GM19351 (cell line): ENCODE measurements at regions not wholly inside any gene's neighbourhood (a gene's known extent, or its start where the extent isn't known, plus 50 kb on each side); places are given as distances from the start of the nearest gene placed in this dataset.

Experiments used
- ATAC-seq: cut with Tn5 transposase; IDR thresholded peaks from one replicate; pipeline ENCODE4 v1.9.1; 2021; ENCODE audit warnings: mild to moderate bottlenecking, moderate library complexity; ENCODE audit not compliant: unreplicated experiment

DNA sequence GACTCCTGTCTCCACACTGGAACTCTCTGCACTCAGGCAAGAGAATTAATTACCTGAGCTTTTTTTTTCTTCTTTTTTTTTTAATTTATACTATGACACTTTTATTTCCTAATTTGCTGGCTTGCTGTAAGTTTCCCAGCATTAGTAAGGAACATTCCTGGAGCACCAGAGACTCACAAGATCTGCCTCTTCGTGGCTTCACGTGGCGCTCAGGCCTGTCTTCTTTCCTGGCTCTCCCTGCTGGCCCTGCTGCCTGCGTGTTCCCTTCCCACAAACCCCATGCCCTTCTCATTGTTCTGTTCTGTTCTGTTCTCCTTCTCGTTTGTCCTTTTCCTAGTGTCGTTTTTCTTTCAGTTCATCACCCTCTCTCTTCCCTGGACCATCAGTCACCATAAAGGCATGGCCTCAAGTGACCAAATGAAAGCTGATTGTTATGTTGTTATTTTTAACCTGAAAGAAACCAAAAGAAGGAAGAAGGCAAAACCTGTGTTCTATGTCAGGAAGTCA lies 591.6 kb upstream of the PFKP start:
- no peak for ATAC-seq

DNA sequence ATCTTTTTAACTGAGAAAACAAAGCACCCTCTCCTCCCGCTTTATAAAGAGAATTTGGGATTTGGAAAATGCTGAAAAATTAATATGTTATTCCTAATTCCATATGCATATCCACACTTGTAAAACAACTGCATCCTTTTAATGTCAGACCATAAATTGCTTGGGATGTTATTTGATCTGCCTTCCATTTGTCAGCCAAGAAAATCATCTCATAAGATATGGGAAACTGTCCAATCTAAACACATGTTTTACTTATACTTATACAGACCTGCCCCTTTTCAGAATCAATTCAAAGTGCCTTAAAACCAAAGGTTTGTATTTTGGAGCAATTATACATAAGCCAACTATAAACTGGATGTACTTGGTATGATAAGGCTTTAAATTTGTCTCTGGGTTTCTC lies 595.5 kb upstream of the PFKP start:
- no peak for ATAC-seq

DNA sequence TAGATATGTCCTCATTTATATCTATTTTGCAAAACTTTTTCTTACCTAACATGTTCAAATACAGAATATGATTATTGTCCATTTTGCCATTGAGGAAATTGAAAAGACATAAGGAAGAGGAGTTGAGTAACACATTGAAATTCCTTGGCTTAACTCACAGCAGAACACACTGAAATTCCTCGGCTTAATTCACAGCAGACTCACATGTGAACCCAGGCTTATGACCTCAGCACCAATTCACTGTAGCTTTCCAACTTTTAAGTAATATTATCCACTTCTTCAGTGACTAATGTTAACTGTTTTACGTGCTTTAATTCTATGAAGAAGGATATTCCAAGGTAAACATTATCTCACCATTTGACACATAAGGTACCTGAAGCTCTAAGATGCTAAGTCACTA lies 597.5 kb upstream of the PFKP start:
- ATAC-seq = no peak

DNA sequence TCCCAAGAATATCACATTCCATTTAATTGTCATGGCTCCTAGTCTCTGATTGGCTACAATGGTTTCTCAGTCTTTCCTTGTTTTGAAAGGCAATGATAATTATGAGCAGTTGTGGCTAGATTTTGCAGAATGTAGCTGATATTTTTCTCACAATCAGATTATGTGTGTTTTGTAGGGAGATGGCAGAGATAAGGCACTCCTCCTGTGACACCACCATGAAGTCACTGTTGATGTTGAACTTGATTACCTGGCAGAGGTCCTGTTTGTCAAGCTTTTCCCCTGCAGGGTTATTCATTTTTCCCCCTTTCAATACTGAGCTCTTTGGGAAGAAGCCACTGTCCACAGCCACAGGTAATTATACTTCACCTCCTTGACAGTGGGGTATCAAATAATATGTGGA lies 602.9 kb upstream of the PFKP start:
- no peak for ATAC-seq

DNA sequence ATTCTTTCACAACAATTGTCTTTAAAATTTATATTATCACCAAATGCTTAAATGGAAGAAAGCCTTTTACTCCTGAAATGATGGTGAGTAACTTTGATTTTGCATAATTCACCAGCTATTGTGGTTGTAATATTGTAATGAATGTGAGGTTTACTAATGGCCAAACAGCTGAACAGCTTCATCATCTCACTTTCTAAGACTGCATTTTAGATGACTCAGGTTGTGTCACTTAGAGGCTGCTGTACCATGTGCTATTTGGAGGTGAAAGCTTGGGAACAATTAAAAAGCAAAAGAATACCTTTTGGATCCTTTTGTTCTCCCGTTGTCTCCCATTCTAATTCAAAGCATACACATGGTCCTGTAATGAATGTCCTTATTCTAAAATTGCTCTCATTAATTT lies 604.0 kb upstream of the PFKP start:
- no peak for ATAC-seq

DNA sequence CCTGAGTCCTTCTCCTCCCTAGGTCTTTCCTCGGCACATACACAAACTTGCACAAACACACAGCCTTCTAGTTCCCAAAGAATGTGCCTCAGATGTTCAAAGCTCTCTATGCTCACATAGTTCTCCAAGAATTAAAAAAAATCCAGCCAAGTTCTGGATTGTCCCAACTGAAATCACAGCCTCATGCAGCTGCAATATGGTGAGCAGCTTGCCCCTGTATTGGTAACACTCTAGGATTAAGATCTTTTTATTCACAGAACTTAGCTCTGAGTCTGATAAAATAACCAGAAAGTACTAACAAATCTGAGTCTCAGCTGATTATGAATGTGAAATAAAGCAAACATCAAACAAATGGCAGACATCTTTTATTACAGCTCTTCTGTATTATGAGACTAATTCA lies 604.8 kb upstream of the PFKP start:
- ATAC-seq = no peak

DNA sequence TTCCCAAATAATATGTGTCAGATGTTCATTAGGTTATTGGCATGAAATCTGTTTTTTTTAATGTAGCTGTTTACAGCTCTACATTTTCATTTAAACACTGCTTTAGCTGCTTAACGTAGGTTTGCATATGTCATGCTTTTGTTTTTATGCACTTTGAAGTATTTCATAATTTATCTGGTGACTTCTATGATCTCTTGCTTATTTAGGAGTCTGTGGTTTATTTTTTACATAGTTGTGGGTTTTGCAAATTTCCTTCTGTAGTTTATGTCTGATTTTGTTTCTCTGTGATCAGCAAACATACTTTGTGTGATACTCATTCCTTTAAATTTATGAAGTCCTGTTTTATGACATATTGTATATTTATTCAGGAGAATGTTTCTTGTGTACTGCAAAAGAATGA lies 606.5 kb upstream of the PFKP start:
- no peak for ATAC-seq

DNA sequence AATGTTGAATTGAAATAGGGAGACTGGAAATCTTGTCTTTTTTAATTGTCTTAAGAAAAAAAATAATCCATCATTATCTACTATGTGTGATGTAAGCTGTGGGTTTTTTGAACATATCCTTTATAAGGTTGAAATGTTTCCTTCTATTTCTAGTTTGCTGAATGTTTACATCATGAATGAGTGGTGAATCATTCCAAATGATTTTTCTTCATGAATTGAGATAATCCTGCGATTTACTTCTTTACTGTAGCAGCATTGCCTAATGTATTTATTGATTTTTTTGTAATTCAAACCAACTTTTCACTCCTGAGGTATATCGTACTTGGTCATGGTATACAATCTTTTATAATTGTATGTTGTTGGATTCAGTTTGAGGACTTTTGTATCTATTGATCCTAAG lies 607.6 kb upstream of the PFKP start:
- ATAC-seq = no peak

DNA sequence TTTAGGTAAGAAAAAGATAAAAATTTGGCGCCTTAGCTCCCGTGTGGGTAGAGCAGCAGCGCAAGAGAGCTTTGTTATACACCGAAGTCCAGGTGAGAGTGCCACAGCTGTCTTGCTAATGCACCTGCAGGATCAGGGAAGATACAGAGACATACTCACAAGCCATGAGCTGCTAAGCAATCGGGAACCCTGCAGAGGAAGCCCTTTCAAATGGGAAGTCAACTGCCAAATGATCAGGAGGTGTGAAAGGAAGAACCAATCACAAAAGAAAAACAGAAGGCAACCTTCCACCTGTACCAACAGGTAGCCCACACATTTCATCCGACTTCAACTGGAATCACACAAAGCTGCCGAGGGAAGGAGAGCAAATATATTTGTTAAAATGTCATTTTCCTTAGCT lies 610.5 kb upstream of the PFKP start:
- ATAC-seq = no peak

DNA sequence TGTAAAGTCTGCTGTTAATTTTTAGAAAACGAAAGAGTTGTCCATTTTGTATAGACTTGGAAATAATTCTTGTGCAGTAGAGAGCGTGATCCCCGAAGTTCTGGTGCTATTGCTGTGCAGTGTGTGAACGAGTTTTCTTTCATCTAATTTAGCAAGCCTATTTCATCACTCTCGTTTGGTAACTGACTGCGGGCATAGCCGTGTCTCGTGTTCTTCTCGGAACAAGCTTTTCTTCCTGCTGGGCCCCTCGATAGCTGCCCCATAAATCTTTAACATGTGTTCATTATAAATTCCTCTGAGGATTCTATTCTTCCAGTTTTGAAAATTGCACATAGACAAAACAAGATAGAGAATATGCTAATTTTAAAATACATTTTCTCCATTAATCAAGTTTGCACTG lies 622.0 kb upstream of the PFKP start:
- no peak for ATAC-seq

DNA sequence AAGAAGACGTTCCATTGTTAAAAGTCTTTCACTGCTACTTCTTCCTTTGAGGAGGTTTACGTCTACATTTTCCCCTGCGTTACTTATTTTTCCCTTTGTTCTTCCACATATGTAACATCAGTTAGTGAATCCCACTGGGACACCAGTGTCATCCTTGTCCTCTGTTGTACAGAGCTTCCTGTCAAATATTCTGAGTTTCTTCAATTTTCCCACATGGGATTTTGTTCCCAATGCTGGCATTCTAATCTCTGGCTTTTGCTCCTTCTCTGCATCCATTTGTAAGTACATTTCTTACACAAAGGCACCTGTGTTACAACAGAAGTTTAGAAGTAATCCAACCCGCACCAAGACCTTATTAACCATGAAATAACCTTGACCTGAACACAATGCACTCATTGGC lies 627.4 kb upstream of the PFKP start:
- ATAC-seq = no peak

DNA sequence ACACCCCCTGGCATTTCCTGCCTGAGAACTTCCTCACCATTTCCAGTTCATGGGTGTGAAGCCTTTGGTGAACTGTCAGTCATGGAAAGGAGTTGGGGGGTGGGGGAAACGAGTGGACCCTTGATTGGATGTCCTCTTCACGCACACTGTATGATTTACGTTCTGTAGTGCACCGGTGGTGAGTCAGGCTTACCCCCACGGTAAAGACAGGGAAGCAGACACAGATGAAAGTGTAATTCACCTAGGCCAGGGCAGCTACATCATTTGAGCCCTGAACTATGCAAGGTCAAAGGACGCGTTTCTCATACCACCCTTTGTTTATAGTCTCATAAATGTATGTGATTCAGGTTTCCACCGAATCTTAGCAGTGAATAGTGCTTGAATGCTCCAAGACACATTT lies 628.3 kb upstream of the PFKP start:
- ATAC-seq = no peak

DNA sequence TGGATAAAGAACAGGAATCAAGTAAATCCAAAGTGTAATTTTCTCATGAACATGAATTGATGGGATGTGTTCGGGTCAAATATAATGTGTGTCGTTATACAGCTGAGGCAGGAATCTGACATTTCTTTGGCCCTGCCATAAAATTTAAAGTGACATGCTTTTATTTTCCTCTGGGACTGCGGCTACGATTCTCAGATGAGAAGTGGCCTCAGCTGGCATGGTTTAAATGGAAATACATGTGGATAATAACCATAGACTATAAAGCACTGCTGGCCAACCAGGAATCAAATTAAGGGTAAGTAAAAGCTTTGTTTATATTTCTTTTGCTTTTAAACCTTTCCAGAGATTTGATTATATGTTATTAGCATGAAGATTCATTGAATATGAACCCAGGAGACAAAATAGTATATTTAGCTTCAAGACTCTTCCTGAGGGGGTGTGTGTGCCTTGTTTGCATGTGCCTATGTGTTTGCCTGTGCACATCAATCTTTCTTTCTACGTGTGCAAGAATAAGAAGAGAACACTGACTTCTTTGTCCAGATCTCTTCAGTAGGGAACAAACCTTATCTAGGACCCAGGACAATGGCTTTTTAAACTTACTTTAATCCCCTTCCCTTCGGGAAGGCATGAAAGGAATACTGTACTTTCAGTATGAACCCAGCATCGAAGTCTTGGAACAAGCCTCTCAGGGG lies 629.0 kb upstream of the PFKP start:
- no peak for ATAC-seq

DNA sequence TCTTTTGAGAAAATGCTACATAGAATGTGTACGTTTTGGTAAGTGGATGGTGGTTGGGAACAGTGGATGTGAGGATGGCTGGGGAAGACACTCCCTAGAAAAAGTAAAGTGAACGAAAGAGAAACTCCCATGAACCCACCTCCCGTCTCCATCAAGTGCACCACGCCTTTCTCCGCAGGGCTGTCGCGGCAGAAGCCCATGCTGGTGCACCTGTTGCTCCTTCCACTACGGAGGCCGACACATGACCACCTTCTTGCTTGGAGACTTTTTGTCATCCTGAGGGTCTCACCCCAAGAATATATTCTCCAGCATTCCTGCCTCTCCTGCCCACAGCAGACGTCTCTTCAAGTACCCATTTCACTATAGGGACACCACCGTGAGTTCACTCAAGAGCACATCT lies 630.4 kb upstream of the PFKP start:
- no peak for ATAC-seq

DNA sequence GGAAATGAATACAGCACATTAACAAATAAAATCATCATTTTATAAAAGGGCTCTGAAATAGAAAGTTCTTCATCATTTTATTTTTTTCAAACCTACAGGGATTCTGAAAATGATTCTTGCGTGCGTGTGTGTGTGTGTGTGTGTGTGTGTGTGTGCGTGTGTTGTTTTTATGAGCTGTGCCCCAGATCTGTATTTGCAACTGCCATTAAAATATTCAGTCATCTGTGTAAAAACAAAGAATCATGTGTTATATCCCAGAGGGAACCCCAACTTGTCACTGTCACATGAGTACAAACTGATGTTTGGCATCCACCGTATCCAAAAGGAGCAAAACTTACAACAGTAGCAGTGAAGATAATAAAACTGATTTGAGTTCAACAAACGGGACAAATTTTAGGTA lies 635.4 kb upstream of the PFKP start:
- no peak for ATAC-seq

DNA sequence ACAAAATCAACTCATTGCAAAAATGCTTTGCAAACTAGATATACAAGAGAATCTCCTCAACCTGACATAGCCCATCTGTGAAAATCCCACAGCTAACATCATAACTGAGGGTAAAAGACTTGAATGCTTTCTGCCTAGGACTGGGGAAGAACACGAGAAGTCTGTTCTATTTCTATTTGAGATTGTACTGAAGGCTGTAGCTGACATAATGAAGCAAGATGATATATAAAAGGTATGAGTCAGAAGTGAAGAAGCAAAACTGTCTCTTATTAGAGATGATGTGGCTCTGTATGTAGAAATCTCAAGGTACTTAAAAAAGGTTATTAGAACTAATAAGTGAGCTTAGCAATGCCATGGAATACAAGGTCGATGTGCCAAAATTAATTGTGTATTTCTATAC lies 639.9 kb upstream of the PFKP start:
- no peak for ATAC-seq

DNA sequence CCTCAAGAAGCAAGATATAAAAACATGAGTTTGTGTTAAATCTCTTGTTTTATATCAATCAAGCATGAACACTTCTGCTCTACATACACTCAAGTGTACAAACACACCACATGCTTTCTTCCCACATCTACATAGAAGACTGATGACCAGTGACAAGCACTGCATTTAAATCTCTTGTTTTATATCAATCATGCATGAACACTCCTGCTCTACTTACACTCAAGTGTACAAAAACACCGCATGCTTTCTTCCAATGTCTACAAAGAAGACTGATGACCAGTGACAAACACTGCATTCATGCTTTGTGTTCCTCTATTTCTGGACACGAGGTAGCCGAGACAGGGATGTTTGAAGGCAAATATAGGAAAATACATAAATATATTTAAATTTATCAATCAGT lies 642.0 kb upstream of the PFKP start:
- no peak for ATAC-seq

DNA sequence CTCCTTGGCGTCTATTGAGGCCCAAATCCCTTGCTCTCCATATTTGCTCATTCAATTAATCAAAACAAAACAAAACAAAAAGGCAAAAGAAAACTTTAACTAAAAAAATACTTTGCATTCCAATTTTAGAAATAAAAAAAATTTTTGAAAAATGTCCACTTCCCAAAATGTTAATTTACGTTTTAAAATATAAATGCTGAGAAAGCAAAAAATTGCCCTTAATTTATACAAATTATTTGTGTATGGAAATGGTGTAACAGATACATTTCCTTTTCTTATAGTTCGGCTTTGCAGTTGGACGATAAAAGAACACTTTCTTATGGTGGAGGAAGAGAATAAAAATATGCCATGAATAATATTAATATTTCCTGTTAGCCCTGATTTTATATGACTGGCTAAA lies 652.8 kb upstream of the PFKP start:
- no peak for ATAC-seq

DNA sequence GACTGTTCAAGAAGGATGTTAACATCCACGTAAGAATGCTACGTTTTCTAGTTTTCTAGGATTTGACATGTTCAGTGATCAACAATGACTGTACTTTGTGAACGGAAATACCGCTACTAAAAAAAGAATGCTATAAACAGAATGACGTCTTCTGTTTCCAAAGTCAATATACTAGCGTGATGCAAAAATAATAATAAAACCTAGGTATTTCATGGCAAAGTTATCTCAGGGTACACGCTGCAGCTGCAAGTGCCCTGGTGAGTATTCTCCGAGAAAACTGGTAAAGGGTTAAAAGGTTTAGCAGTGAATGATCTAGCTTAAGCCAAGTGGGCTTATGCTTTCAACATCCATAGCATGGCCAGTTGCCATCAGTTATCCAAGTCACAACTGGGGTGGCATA lies 653.3 kb upstream of the PFKP start:
- ATAC-seq = no peak

DNA sequence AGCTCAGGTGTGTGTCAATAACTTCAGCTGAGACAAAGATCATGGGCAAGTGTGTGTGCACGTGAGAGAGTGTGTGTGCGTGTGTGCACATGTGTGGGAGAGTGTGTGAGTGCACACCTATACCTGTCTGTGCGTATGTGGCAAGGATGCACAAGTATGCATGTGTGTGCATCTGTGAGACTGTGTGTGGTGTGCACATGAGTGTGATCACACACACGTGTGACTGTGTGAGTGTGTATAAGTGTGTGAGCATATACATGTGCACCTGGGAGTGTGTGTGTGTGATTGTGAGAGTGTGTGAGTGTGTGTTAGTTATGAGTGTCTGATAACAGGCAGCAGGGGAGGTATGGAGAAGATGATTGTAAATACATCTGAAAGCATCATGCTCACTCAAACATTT lies 657.3 kb upstream of the PFKP start:
- ATAC-seq = no peak

DNA sequence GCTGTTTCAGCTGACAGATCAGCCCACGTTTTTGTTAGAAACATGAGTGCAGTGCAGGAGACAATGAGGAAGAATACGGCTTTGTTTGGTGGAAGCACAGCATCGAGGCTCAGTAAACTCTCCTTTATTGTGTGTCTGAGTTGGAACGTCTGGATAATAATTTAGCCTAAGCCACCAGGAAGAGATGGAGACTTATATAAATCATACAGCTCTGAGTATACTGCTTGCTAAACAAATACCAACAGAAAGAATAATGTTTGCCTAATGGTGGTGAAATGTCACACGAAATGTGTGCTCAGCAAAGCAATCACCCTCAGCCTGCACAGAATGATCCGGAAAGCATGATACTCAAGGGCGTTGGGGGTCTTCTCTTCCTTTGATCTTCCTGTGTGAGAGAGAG lies 664.1 kb upstream of the ADARB2 start:
- ATAC-seq = no peak

DNA sequence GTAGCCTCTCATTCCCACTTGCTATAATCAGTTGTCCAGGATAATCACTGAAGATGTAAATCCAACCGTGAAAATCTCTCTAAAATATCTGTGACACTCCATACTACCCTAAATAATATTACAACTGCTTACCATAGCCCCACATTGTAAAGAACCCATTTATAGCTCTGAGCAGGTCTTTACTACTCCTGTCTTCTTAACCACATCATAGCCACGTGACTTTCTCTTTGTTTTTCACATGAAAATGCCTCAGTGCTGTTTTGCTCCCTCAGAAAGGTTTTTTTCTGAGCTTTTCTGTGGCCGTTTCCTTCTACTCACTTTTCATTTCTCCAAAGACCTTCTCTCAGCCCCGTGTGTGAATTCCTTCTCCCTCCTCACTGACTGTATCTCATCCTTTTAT lies 662.2 kb upstream of the ADARB2 start:
- no peak for ATAC-seq

DNA sequence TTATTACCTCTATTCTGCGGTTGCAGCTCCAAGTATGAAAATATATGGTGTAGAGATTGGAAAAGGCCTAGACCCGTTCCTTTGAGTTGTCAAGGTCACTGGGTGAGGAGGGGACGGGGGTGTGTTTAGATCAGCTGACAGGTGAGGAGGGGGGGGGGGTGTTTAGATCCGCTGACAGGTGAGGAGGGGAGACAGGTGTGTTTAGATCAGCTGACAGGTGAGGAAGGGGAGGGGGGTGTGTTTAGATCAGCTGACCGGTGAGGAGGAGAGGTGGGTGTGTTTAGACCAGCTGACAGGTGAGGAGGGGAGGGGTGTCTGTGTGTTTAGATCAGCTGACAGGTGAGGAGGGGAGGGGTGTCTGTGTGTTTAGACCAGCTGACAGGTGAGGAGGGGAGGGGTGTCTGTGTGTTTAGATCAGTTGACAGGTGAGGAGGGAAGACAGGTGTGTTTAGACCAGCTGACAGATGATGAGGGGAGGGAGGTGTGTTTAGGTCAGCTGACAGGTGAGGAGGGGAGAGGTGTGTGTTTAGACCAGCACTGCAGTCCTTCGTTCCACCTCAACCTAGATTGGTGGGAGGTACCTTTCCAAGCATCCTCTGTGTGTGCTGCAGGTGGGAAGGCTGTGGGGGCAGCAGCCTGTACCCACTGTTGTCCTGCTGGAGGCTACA lies 655.0 kb upstream of the ADARB2 start:
- ATAC-seq = no peak
